Natural killer cell (primary cell): ENCODE measurements at regions not wholly inside any gene's neighbourhood (a gene's known extent, or its start where the extent isn't known, plus 50 kb on each side); places are given as distances from the start of the nearest gene placed in this dataset.

ENCODE experiments used
- ATAC-seq, 3 donors: fragments of 150-1000 bp in 2 of 3; fragments of 200-7000 bp in 1 of 3; cut with Tn5 transposase; 1 replicate in 1 of 3; 2 replicates in 2 of 3; pipeline ENCODE4 v1.10.0; 2021; ENCODE audit warnings: mild to moderate bottlenecking in 2 of 3, moderate library complexity in 2 of 3
- DNase-seq, 2 donors: peaks; one replicate each; pipeline versions ENCODE4 v3.0.0 to v3.0.0-alpha.2; 2013 to 2021; ENCODE audit warnings: mixed read lengths in 1 of 2
- H3K27ac ChIP-seq: one replicate; pipeline ENCODE4 v1.5.1; 2013; ENCODE audit warnings: mild to moderate bottlenecking, low read length
- H3K27me3 ChIP-seq: one replicate; pipeline ENCODE4 v1.6.1; 2013; ENCODE audit warnings: low read length; ENCODE audit not compliant: control insufficient read depth, insufficient read depth
- H3K36me3 ChIP-seq: one replicate; pipeline ENCODE4 v1.6.1; 2013; ENCODE audit warnings: low read length; ENCODE audit not compliant: control insufficient read depth, insufficient read depth
- H3K4me1 ChIP-seq: one replicate; pipeline ENCODE4 v1.6.1; 2013; ENCODE audit warnings: low read length; ENCODE audit not compliant: control insufficient read depth, insufficient read depth
- H3K4me3 ChIP-seq: one replicate; pipeline ENCODE4 v1.5.1; 2013; ENCODE audit warnings: low read length
- H3K9me3 ChIP-seq: one replicate; pipeline ENCODE4 v1.6.1; 2013; ENCODE audit warnings: low read length; ENCODE audit not compliant: control insufficient read depth, insufficient read depth
- H3K27ac Mint-ChIP-seq, 2 donors: one replicate each; pipeline ENCODE4 v1.8.0; 2022; ENCODE audit warnings: mild to moderate bottlenecking in 2 of 2, mixed read lengths in 2 of 2, moderate library complexity in 1 of 2
- H3K27me3 Mint-ChIP-seq, 2 donors: one replicate each; pipeline ENCODE4 v1.8.0; 2022; ENCODE audit warnings: low read depth in 2 of 2, mixed read lengths in 2 of 2
- H3K36me3 Mint-ChIP-seq: one replicate; pipeline ENCODE4 v1.8.0; 2022; ENCODE audit warnings: mixed read lengths
- H3K4me1 Mint-ChIP-seq, 2 donors: one replicate each; pipeline ENCODE4 v1.8.0; 2022; ENCODE audit warnings: mixed read lengths in 2 of 2
- H3K4me3 Mint-ChIP-seq: one replicate; pipeline ENCODE4 v1.8.0; 2022; ENCODE audit warnings: mild to moderate bottlenecking, moderate library complexity, mixed read lengths
- H3K9me3 Mint-ChIP-seq, 2 donors: one replicate each; pipeline ENCODE4 v1.8.0; 2022; ENCODE audit warnings: mixed read lengths in 2 of 2
- CTCF ChIP-seq: fragments of 200-600 bp; IDR thresholded peaks from one replicate; pipeline ENCODE4 v1.8.0; 2022; ENCODE audit warnings: antibody characterized with exemption
- WGBS: methylation state at CpG from one replicate; pipeline ENCODE4 v1.1.7; 2013; ENCODE audit warnings: missing lambda C conversion rate; ENCODE audit not compliant: insufficient coverage; 5-methylcytosine and 5-hydroxymethylcytosine counted together
- intact Hi-C: fragments of 100-400 bp; cut with micrococcal nuclease; formaldehyde crosslinking; loops from one replicate; pipeline ENCODE4 v1.14.2; 2022

GRCh38 chr11:19506816-19507486 is 205.7 kb upstream of the NAV2 start:
- H3K9me3 Mint-ChIP-seq: no peaks in the 10 kb centered on the region
- Histone ChIP-seq H3K4me1 (no peaks in the 10 kb centered on the region), H3K4me3 (no peak overlapping the region), H3K36me3 (no peaks in the 10 kb centered on the region), H3K9me3 (no peaks in the 10 kb centered on the region), H3K27ac (no peak overlapping the region), H3K27me3 (no peaks in the 10 kb centered on the region)
- peaks cover 19 to 57% of the 10 kb centered on the region in 2 donors for H3K27me3 Mint-ChIP-seq
- TF ChIP-seq CTCF: no peak
- intact Hi-C loops: no loop called here
- no peak overlapping the region for H3K27ac Mint-ChIP-seq
- H3K4me3 Mint-ChIP-seq: no peak overlapping the region
- WGBS: 86% methylated on average over 2 of the region's 2 CpGs
- ATAC-seq (no peak), DNase-seq (no peak)
- no peaks in the 10 kb centered on the region for H3K36me3 Mint-ChIP-seq
- H3K4me1 Mint-ChIP-seq: no peaks in the 10 kb centered on the region

- no peak overlapping the region for H3K4me3 ChIP-seq
- no peaks in the 10 kb centered on the region for H3K4me1 ChIP-seq
- TF ChIP-seq CTCF: no peak
- WGBS: 86% methylated on average over 3 of the region's 3 CpGs
- no peaks in the 10 kb centered on the region for H3K36me3 ChIP-seq
- intact Hi-C loops: no loop called here
- ATAC-seq: no peak
- H3K27me3 Mint-ChIP-seq: peaks cover 9 to 28% of the 10 kb centered on the region in 2 donors
- H3K9me3 Mint-ChIP-seq: no peaks in the 10 kb centered on the region
- no peaks in the 10 kb centered on the region for H3K36me3 Mint-ChIP-seq
- no peak overlapping the region for H3K4me3 Mint-ChIP-seq
- no peak overlapping the region for H3K27ac Mint-ChIP-seq
- H3K27ac ChIP-seq: no peak overlapping the region
- no peaks in the 10 kb centered on the region for H3K27me3 ChIP-seq
- no peak for DNase-seq
- H3K9me3 ChIP-seq: no peaks in the 10 kb centered on the region
- no peaks in the 10 kb centered on the region for H3K4me1 Mint-ChIP-seq
Measured at GRCh38 chr11:19502691-19503253, 209.9 kb upstream of the NAV2 start.

- Histone ChIP-seq H3K27ac (no peak overlapping the region), H3K36me3 (no peaks in the 10 kb centered on the region), H3K9me3 (no peaks in the 10 kb centered on the region), H3K27me3 (no peaks in the 10 kb centered on the region), H3K4me1 (no peaks in the 10 kb centered on the region), H3K4me3 (no peak overlapping the region)
- no peaks in the 10 kb centered on the region for H3K4me1 Mint-ChIP-seq
- peaks cover 11 to 18% of the 10 kb centered on the region in 2 donors for H3K27me3 Mint-ChIP-seq
- no peak for DNase-seq
- ATAC-seq: no peak
- no peaks in the 10 kb centered on the region for H3K9me3 Mint-ChIP-seq
- no peaks in the 10 kb centered on the region for H3K36me3 Mint-ChIP-seq
- no peak overlapping the region for H3K4me3 Mint-ChIP-seq
- intact Hi-C loops: no loop called here
- TF ChIP-seq CTCF: no peak
- H3K27ac Mint-ChIP-seq: no peak overlapping the region
- 90% methylated on average over 7 of the region's 7 CpGs for WGBS
Measured at GRCh38 chr11:19501631-19502030, 211.0 kb upstream of the NAV2 start.

- no peak for DNase-seq
- Histone ChIP-seq H3K9me3 (no peaks in the 10 kb centered on the region), H3K27ac (no peak overlapping the region), H3K27me3 (no peaks in the 10 kb centered on the region), H3K4me3 (no peak overlapping the region), H3K36me3 (no peaks in the 10 kb centered on the region), H3K4me1 (no peaks in the 10 kb centered on the region)
- ATAC-seq: no peak
- Mint-ChIP-seq H3K27me3 (peaks cover 2 to 9% of the 10 kb centered on the region in 2 donors), H3K27ac (no peak overlapping the region), H3K4me1 (no peaks in the 10 kb centered on the region), H3K9me3 (no peaks in the 10 kb centered on the region), H3K36me3 (no peaks in the 10 kb centered on the region), H3K4me3 (no peak overlapping the region)
- 66% methylated on average over 3 of the region's 3 CpGs for WGBS
- intact Hi-C loops: no loop called here
- no peak for TF ChIP-seq CTCF
Measured at GRCh38 chr11:19499999-19500398, 212.6 kb upstream of the NAV2 start.
